ENCODE measurements at regions not wholly inside any gene's neighbourhood (a gene's known extent, or its start where the extent isn't known, plus 50 kb on each side); places are given as distances from the start of the nearest gene placed in this dataset.

GRCh38 chr18:39296293-39296888, 1730.8 kb upstream of the CELF4 start:
- H3K18ac ChIP-seq (ENCODE audit: low read depth in 1 of 2, low read length in 2 of 2): no peak overlapping the region
- H3K4me1 ChIP-seq (ENCODE audit: control insufficient read depth, insufficient read depth, low read depth, low read length): no peaks in the 10 kb centered on the region
- no peak overlapping the region for H3K4me2 ChIP-seq (ENCODE audit: low read length, poor library complexity, severe bottlenecking)
- no peaks in the 10 kb centered on the region for H3K27me3 ChIP-seq (ENCODE audit: control insufficient read depth in 1 of 2, insufficient read depth in 1 of 2, low read length in 2 of 2)
- no peak overlapping the region for H2AFZ ChIP-seq (ENCODE audit: low read depth, low read length)
- no peaks in the 10 kb centered on the region for H3K36me3 ChIP-seq (ENCODE audit: control insufficient read depth in 1 of 2, insufficient read depth in 2 of 2, low read depth in 1 of 2, low read length in 2 of 2)
- no peak overlapping the region for H4K8ac ChIP-seq (ENCODE audit: low read length)
- H2BK12ac ChIP-seq (ENCODE audit: low read length in 2 of 2): no peak overlapping the region
- no peak overlapping the region for H3K4me3 ChIP-seq (ENCODE audit: insufficient read depth in 1 of 2, low read depth in 1 of 2, low read length in 2 of 2)
- H3K79me1 ChIP-seq (replicated peaks; ENCODE audit: low read length, poor library complexity, severe bottlenecking): no peaks in the 10 kb centered on the region
- 98% methylated on average over 3 of the region's 10 CpGs for WGBS
- H4K91ac ChIP-seq (ENCODE audit: low read length): no peak overlapping the region
- H3K14ac ChIP-seq (ENCODE audit: low read length in 2 of 2): no peak overlapping the region
- no peak for DNase-seq
- no peak overlapping the region for H2AK5ac ChIP-seq (ENCODE audit: low read length, severe bottlenecking)
- no peak overlapping the region for H2BK5ac ChIP-seq (ENCODE audit: low read depth, low read length, poor library complexity, severe bottlenecking)
- H3K9me3 ChIP-seq (ENCODE audit: control insufficient read depth, low read length): no peaks in the 10 kb centered on the region
- no peak overlapping the region for H3K9ac ChIP-seq (ENCODE audit: low read length)
- H3K27ac ChIP-seq (ENCODE audit: low read length, poor library complexity, severe bottlenecking): no peak overlapping the region
- no peak overlapping the region for H3K4ac ChIP-seq (ENCODE audit: low read depth in 1 of 2, low read length in 2 of 2)
- H2BK15ac ChIP-seq (ENCODE audit: low read depth, poor library complexity, severe bottlenecking): no peak overlapping the region
- no peak overlapping the region for H3K23ac ChIP-seq (ENCODE audit: low read length in 2 of 2)
- H2BK120ac ChIP-seq (ENCODE audit: low read depth, low read length): no peak overlapping the region

GRCh38 chr18:39276764-39277163, 1711.2 kb upstream of the CELF4 start:
- H3K4me2 ChIP-seq (ENCODE audit: low read length, poor library complexity, severe bottlenecking): no peak overlapping the region
- H2BK120ac ChIP-seq (ENCODE audit: low read depth, low read length): no peak overlapping the region
- H3K4me3 ChIP-seq (ENCODE audit: insufficient read depth in 1 of 2, low read depth in 1 of 2, low read length in 2 of 2): no peak overlapping the region
- no peak overlapping the region for H3K9ac ChIP-seq (ENCODE audit: low read length)
- no peak overlapping the region for H2BK5ac ChIP-seq (ENCODE audit: low read depth, low read length, poor library complexity, severe bottlenecking)
- H2AFZ ChIP-seq (ENCODE audit: low read depth, low read length): no peak overlapping the region
- no peaks in the 10 kb centered on the region for H3K79me1 ChIP-seq (replicated peaks; ENCODE audit: low read length, poor library complexity, severe bottlenecking)
- no peak overlapping the region for H3K27ac ChIP-seq (ENCODE audit: low read length, poor library complexity, severe bottlenecking)
- H2BK12ac ChIP-seq (ENCODE audit: low read length in 2 of 2): no peak overlapping the region
- H3K4me1 ChIP-seq (ENCODE audit: control insufficient read depth, insufficient read depth, low read depth, low read length): no peaks in the 10 kb centered on the region
- H3K27me3 ChIP-seq (ENCODE audit: control insufficient read depth in 1 of 2, insufficient read depth in 1 of 2, low read length in 2 of 2): no peaks in the 10 kb centered on the region
- H2AK5ac ChIP-seq (ENCODE audit: low read length, severe bottlenecking): no peak overlapping the region
- H3K9me3 ChIP-seq (ENCODE audit: control insufficient read depth, low read length): peaks cover 3% of the 10 kb centered on the region
- no peak overlapping the region for H3K14ac ChIP-seq (ENCODE audit: low read length in 2 of 2)
- no peak overlapping the region for H3K23ac ChIP-seq (ENCODE audit: low read length in 2 of 2)
- H4K8ac ChIP-seq (ENCODE audit: low read length): no peak overlapping the region
- H3K36me3 ChIP-seq (ENCODE audit: control insufficient read depth in 1 of 2, insufficient read depth in 2 of 2, low read depth in 1 of 2, low read length in 2 of 2): no peaks in the 10 kb centered on the region
- H2BK15ac ChIP-seq (ENCODE audit: low read depth, poor library complexity, severe bottlenecking): no peak overlapping the region
- H3K4ac ChIP-seq (ENCODE audit: low read depth in 1 of 2, low read length in 2 of 2): no peak overlapping the region
- H4K91ac ChIP-seq (ENCODE audit: low read length): no peak overlapping the region
- H3K18ac ChIP-seq (ENCODE audit: low read depth in 1 of 2, low read length in 2 of 2): no peak overlapping the region
- DNase-seq: no peak

- no peaks in the 10 kb centered on the region for H3K36me3 ChIP-seq (ENCODE audit: control insufficient read depth in 1 of 2, insufficient read depth in 2 of 2, low read depth in 1 of 2, low read length in 2 of 2)
- no peak overlapping the region for H4K91ac ChIP-seq (ENCODE audit: low read length)
- no peak overlapping the region for H3K23ac ChIP-seq (ENCODE audit: low read length in 2 of 2)
- DNase-seq: no peak
- H3K4me2 ChIP-seq (ENCODE audit: low read length, poor library complexity, severe bottlenecking): no peak overlapping the region
- H3K4me3 ChIP-seq (ENCODE audit: insufficient read depth in 1 of 2, low read depth in 1 of 2, low read length in 2 of 2): no peak overlapping the region
- H2AFZ ChIP-seq (ENCODE audit: low read depth, low read length): no peak overlapping the region
- H2BK120ac ChIP-seq (ENCODE audit: low read depth, low read length): no peak overlapping the region
- no peak overlapping the region for H3K4ac ChIP-seq (ENCODE audit: low read depth in 1 of 2, low read length in 2 of 2)
- H3K27me3 ChIP-seq (ENCODE audit: control insufficient read depth in 1 of 2, insufficient read depth in 1 of 2, low read length in 2 of 2): no peaks in the 10 kb centered on the region
- H3K27ac ChIP-seq (ENCODE audit: low read length, poor library complexity, severe bottlenecking): no peak overlapping the region
- H3K79me1 ChIP-seq (replicated peaks; ENCODE audit: low read length, poor library complexity, severe bottlenecking): no peaks in the 10 kb centered on the region
- no peak overlapping the region for H2AK5ac ChIP-seq (ENCODE audit: low read length, severe bottlenecking)
- no peak overlapping the region for H3K14ac ChIP-seq (ENCODE audit: low read length in 2 of 2)
- no peaks in the 10 kb centered on the region for H3K4me1 ChIP-seq (ENCODE audit: control insufficient read depth, insufficient read depth, low read depth, low read length)
- no CpG with 5 or more reads among the region's 1 CpG for WGBS
- no peak overlapping the region for H3K9ac ChIP-seq (ENCODE audit: low read length)
- no peak overlapping the region for H4K8ac ChIP-seq (ENCODE audit: low read length)
- H2BK15ac ChIP-seq (ENCODE audit: low read depth, poor library complexity, severe bottlenecking): no peak overlapping the region
- H3K18ac ChIP-seq (ENCODE audit: low read depth in 1 of 2, low read length in 2 of 2): no peak overlapping the region
- H3K9me3 ChIP-seq (ENCODE audit: control insufficient read depth, low read length): peaks cover 3% of the 10 kb centered on the region
- no peak overlapping the region for H2BK12ac ChIP-seq (ENCODE audit: low read length in 2 of 2)
- no peak overlapping the region for H2BK5ac ChIP-seq (ENCODE audit: low read depth, low read length, poor library complexity, severe bottlenecking)
Observed at GRCh38 chr18:39274535-39274934, 1708.9 kb upstream of the CELF4 start.

- no peak overlapping the region for H2AK5ac ChIP-seq (ENCODE audit: low read length, severe bottlenecking)
- H2BK120ac ChIP-seq (ENCODE audit: low read depth, low read length): no peak overlapping the region
- H3K4ac ChIP-seq (ENCODE audit: low read depth in 1 of 2, low read length in 2 of 2): no peak overlapping the region
- no peak overlapping the region for H3K4me3 ChIP-seq (ENCODE audit: insufficient read depth in 1 of 2, low read depth in 1 of 2, low read length in 2 of 2)
- no peak for DNase-seq
- H3K4me2 ChIP-seq (ENCODE audit: low read length, poor library complexity, severe bottlenecking): no peak overlapping the region
- no peak overlapping the region for H3K27ac ChIP-seq (ENCODE audit: low read length, poor library complexity, severe bottlenecking)
- H3K23ac ChIP-seq (ENCODE audit: low read length in 2 of 2): no peak overlapping the region
- H3K27me3 ChIP-seq (ENCODE audit: control insufficient read depth in 1 of 2, insufficient read depth in 1 of 2, low read length in 2 of 2): no peaks in the 10 kb centered on the region
- H2AFZ ChIP-seq (ENCODE audit: low read depth, low read length): no peak overlapping the region
- H3K14ac ChIP-seq (ENCODE audit: low read length in 2 of 2): no peak overlapping the region
- H3K36me3 ChIP-seq (ENCODE audit: control insufficient read depth in 1 of 2, insufficient read depth in 2 of 2, low read depth in 1 of 2, low read length in 2 of 2): no peaks in the 10 kb centered on the region
- H2BK12ac ChIP-seq (ENCODE audit: low read length in 2 of 2): no peak overlapping the region
- no peak overlapping the region for H3K18ac ChIP-seq (ENCODE audit: low read depth in 1 of 2, low read length in 2 of 2)
- no peak overlapping the region for H2BK5ac ChIP-seq (ENCODE audit: low read depth, low read length, poor library complexity, severe bottlenecking)
- H4K8ac ChIP-seq (ENCODE audit: low read length): no peak overlapping the region
- no peak overlapping the region for H4K91ac ChIP-seq (ENCODE audit: low read length)
- 79% methylated on average over 1 of the region's 1 CpG for WGBS
- H3K9ac ChIP-seq (ENCODE audit: low read length): no peak overlapping the region
- H3K4me1 ChIP-seq (ENCODE audit: control insufficient read depth, insufficient read depth, low read depth, low read length): no peaks in the 10 kb centered on the region
- H3K9me3 ChIP-seq (ENCODE audit: control insufficient read depth, low read length): no peaks in the 10 kb centered on the region
- no peak overlapping the region for H2BK15ac ChIP-seq (ENCODE audit: low read depth, poor library complexity, severe bottlenecking)
- H3K79me1 ChIP-seq (replicated peaks; ENCODE audit: low read length, poor library complexity, severe bottlenecking): no peaks in the 10 kb centered on the region
Observed at GRCh38 chr18:39272230-39272629, 1706.6 kb upstream of the CELF4 start.
